HEK293 (cell line): ENCODE measurements at regions not wholly inside any gene's neighbourhood (a gene's known extent, or its start where the extent isn't known, plus 50 kb on each side); places are given as distances from the start of the nearest gene placed in this dataset.
A peak's percentile ranks its signal among the peaks of the same experiment; 100 is the strongest.

Experiments used
- BCL11A ChIP-seq: fragments of 450-650 bp; formaldehyde crosslinking; IDR thresholded peaks from 2 replicates; pipeline ENCODE4 v1.5.1; 2016; ENCODE audit warnings: low read depth, missing biosample characterization, missing genetic modification characterization
- BCL11B ChIP-seq: fragments of 450-650 bp; formaldehyde crosslinking; IDR thresholded peaks from 2 replicates; pipeline ENCODE4 v1.5.1; 2016; ENCODE audit warnings: low read depth, missing biosample characterization, missing genetic modification characterization
- GLI4 ChIP-seq: fragments of 450-650 bp; formaldehyde crosslinking; IDR thresholded peaks from 2 replicates; pipeline ENCODE4 v1.5.1; 2016; ENCODE audit warnings: missing biosample characterization, missing genetic modification characterization
- KLF10 ChIP-seq: fragments of 450-650 bp; IDR thresholded peaks from 2 replicates; pipeline ENCODE4 v1.5.1; 2018; ENCODE audit warnings: missing biosample characterization, mild to moderate bottlenecking, missing genetic modification characterization
- TRIM28 ChIP-seq: IDR thresholded peaks from 2 replicates; pipeline ENCODE4 v1.6.1; 2011; ENCODE audit warnings: low read length, control low read depth, borderline replicate concordance
- YY1 ChIP-seq: fragments of 450-650 bp; formaldehyde crosslinking; IDR thresholded peaks from 2 replicates; pipeline ENCODE4 v1.5.1; 2018; ENCODE audit warnings: missing biosample characterization, missing genetic modification characterization
- ZBTB21 ChIP-seq: fragments of 450-650 bp; formaldehyde crosslinking; IDR thresholded peaks from 2 replicates; pipeline ENCODE4 v1.5.1; 2017; ENCODE audit warnings: missing biosample characterization, missing genetic modification characterization
- ZFHX2 ChIP-seq: fragments of 450-650 bp; formaldehyde crosslinking; conservative IDR thresholded peaks from 2 replicates; pipeline ENCODE4 v1.5.1; 2016; ENCODE audit warnings: missing biosample characterization, missing genetic modification characterization
- ZNF121 ChIP-seq: fragments of 450-650 bp; formaldehyde crosslinking; IDR thresholded peaks from 2 replicates; pipeline ENCODE4 v1.5.1; 2016; ENCODE audit warnings: missing biosample characterization, missing genetic modification characterization
- ZNF341 ChIP-seq: fragments of 450-650 bp; formaldehyde crosslinking; IDR thresholded peaks from 2 replicates; pipeline ENCODE4; 2016; ENCODE audit warnings: low read depth, missing biosample characterization, missing genetic modification characterization
- ZNF350 ChIP-seq: fragments of 450-650 bp; formaldehyde crosslinking; IDR thresholded peaks from 2 replicates; pipeline ENCODE4 v1.5.0; 2017; ENCODE audit warnings: missing biosample characterization, mild to moderate bottlenecking, missing genetic modification characterization
- ZNF548 ChIP-seq: fragments of 450-650 bp; formaldehyde crosslinking; IDR thresholded peaks from 2 replicates; pipeline ENCODE4 v1.5.1; 2016; ENCODE audit warnings: missing biosample characterization, missing genetic modification characterization
- ZNF585B ChIP-seq: fragments of 450-650 bp; formaldehyde crosslinking; IDR thresholded peaks from 2 replicates; pipeline ENCODE4 v1.5.1; 2016; ENCODE audit warnings: missing biosample characterization, missing genetic modification characterization
- ZNF610 ChIP-seq: fragments of 450-650 bp; formaldehyde crosslinking; IDR thresholded peaks from 2 replicates; pipeline ENCODE4 v1.5.1; 2016; ENCODE audit warnings: missing biosample characterization, missing genetic modification characterization, borderline replicate concordance
- ZNF76 ChIP-seq: fragments of 450-650 bp; formaldehyde crosslinking; IDR thresholded peaks from 2 replicates; pipeline ENCODE4; 2016; ENCODE audit warnings: low read depth, missing biosample characterization, missing genetic modification characterization, borderline replicate concordance
- ZNF843 ChIP-seq: fragments of 450-650 bp; formaldehyde crosslinking; IDR thresholded peaks from 2 replicates; pipeline ENCODE4 v1.5.1; 2016; ENCODE audit warnings: missing biosample characterization, missing genetic modification characterization
- ZSCAN23 ChIP-seq: fragments of 450-650 bp; formaldehyde crosslinking; IDR thresholded peaks from 2 replicates; pipeline ENCODE4 v1.5.1; 2016; ENCODE audit warnings: missing biosample characterization, missing genetic modification characterization
- TF ChIP-seq, protein P1 (sequence below): fragments of 450-650 bp; formaldehyde crosslinking; IDR thresholded peaks from 2 replicates; pipeline ENCODE4 v1.5.1; 2016; ENCODE audit warnings: missing biosample characterization, missing genetic modification characterization, borderline replicate concordance
- TF ChIP-seq, protein P2 (sequence below): fragments of 450-650 bp; formaldehyde crosslinking; IDR thresholded peaks from 2 replicates; pipeline ENCODE4 v1.5.1; 2016; ENCODE audit warnings: missing biosample characterization, missing genetic modification characterization, borderline replicate concordance
- TF ChIP-seq, protein P3 (sequence below): fragments of 450-650 bp; formaldehyde crosslinking; IDR thresholded peaks from 2 replicates; pipeline ENCODE4 v1.5.1; 2016; ENCODE audit warnings: missing biosample characterization, missing genetic modification characterization
- TF ChIP-seq, protein P4 (sequence below): fragments of 450-650 bp; formaldehyde crosslinking; conservative IDR thresholded peaks from 2 replicates; pipeline ENCODE4 v1.5.1; 2016; ENCODE audit warnings: low read depth, missing biosample characterization, missing genetic modification characterization
- TF ChIP-seq, protein P5 (sequence below): fragments of 450-650 bp; formaldehyde crosslinking; IDR thresholded peaks from 2 replicates; pipeline ENCODE4 v1.5.1; 2016; ENCODE audit warnings: missing biosample characterization, missing genetic modification characterization
- TF ChIP-seq, protein P6 (sequence below): fragments of 450-650 bp; formaldehyde crosslinking; IDR thresholded peaks from 2 replicates; pipeline ENCODE4 v1.5.1; 2016; ENCODE audit warnings: missing biosample characterization, missing genetic modification characterization
- TF ChIP-seq, protein P7 (sequence below): fragments of 450-650 bp; formaldehyde crosslinking; IDR thresholded peaks from 2 replicates; pipeline ENCODE4 v1.5.1; 2016; ENCODE audit warnings: missing biosample characterization, missing genetic modification characterization

DNA sequence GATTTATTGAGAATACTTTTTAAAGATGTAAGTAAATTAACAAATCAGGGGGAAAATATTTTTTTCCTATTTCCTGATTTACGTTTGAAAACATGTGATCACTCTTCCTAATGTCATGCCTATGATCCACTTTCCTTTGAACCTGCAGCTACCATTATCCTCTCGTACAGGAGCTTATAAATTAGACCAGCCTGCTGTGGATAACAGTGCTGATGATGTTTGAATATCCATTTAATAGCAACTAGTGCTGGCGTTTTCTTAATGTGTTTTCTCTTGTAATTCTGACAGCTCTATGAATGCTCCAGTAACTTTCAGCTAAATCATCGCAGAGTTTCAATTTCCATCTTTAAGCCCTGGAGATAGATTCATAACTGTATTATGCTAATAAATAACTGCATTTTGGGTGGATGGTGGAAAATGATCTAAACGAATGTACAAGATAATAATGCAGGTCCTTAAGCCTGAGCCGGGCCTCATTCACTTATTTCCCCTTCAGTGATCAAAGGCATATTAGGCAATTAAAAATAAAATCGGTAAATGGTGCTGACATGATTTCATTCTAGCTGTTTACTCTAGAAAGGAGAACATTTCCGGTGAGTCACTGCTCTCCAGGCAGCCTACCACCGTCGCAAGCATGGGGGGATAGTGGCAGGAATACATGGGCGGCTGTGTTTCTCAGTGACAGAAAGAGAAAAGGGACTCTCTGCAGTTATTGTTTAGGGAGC is 58.5 kb upstream of the SLC24A5 start (continued):
- TF ChIP-seq, protein P1, sequence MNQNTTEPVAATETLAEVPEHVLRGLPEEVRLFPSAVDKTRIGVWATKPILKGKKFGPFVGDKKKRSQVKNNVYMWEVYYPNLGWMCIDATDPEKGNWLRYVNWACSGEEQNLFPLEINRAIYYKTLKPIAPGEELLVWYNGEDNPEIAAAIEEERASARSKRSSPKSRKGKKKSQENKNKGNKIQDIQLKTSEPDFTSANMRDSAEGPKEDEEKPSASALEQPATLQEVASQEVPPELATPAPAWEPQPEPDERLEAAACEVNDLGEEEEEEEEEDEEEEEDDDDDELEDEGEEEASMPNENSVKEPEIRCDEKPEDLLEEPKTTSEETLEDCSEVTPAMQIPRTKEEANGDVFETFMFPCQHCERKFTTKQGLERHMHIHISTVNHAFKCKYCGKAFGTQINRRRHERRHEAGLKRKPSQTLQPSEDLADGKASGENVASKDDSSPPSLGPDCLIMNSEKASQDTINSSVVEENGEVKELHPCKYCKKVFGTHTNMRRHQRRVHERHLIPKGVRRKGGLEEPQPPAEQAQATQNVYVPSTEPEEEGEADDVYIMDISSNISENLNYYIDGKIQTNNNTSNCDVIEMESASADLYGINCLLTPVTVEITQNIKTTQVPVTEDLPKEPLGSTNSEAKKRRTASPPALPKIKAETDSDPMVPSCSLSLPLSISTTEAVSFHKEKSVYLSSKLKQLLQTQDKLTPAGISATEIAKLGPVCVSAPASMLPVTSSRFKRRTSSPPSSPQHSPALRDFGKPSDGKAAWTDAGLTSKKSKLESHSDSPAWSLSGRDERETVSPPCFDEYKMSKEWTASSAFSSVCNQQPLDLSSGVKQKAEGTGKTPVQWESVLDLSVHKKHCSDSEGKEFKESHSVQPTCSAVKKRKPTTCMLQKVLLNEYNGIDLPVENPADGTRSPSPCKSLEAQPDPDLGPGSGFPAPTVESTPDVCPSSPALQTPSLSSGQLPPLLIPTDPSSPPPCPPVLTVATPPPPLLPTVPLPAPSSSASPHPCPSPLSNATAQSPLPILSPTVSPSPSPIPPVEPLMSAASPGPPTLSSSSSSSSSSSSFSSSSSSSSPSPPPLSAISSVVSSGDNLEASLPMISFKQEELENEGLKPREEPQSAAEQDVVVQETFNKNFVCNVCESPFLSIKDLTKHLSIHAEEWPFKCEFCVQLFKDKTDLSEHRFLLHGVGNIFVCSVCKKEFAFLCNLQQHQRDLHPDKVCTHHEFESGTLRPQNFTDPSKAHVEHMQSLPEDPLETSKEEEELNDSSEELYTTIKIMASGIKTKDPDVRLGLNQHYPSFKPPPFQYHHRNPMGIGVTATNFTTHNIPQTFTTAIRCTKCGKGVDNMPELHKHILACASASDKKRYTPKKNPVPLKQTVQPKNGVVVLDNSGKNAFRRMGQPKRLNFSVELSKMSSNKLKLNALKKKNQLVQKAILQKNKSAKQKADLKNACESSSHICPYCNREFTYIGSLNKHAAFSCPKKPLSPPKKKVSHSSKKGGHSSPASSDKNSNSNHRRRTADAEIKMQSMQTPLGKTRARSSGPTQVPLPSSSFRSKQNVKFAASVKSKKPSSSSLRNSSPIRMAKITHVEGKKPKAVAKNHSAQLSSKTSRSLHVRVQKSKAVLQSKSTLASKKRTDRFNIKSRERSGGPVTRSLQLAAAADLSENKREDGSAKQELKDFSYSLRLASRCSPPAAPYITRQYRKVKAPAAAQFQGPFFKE (tag by site-specific recombination), result no peak
- TF ChIP-seq ZNF585B (no peak), ZNF76 (0 out of 2 replicates have a peak, but pooled peaks have one; percentile 31), ZBTB21 (peak; percentile 47; the same call in 1 of the 2 replicates), BCL11B (no peak), ZSCAN23 (tag by site-specific recombination) (no peak), ZNF121 (no peak), ZNF610 (tag by site-specific recombination) (no peak), BCL11A (tag by site-specific recombination) (no peak), ZNF548 (no peak), TRIM28 (no peak), ZFHX2 (tag by site-specific recombination) (no peak), ZNF350 (no peak), ZNF341 (tag by site-specific recombination) (no peak), YY1 (tag by site-specific recombination) (no peak), ZNF843 (peak; percentile 60; the same call in 1 of the 2 replicates), GLI4 (tag by site-specific recombination) (no peak), KLF10 (tag by site-specific recombination) (no peak)
- TF ChIP-seq, protein P2, sequence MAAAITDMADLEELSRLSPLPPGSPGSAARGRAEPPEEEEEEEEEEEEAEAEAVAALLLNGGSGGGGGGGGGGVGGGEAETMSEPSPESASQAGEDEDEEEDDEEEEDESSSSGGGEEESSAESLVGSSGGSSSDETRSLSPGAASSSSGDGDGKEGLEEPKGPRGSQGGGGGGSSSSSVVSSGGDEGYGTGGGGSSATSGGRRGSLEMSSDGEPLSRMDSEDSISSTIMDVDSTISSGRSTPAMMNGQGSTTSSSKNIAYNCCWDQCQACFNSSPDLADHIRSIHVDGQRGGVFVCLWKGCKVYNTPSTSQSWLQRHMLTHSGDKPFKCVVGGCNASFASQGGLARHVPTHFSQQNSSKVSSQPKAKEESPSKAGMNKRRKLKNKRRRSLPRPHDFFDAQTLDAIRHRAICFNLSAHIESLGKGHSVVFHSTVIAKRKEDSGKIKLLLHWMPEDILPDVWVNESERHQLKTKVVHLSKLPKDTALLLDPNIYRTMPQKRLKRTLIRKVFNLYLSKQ (tag by site-specific recombination), result no peak
- TF ChIP-seq, protein P3, sequence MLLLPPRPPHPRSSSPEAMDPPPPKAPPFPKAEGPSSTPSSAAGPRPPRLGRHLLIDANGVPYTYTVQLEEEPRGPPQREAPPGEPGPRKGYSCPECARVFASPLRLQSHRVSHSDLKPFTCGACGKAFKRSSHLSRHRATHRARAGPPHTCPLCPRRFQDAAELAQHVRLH (tag by site-specific recombination), result no peak
- TF ChIP-seq, protein P4, sequence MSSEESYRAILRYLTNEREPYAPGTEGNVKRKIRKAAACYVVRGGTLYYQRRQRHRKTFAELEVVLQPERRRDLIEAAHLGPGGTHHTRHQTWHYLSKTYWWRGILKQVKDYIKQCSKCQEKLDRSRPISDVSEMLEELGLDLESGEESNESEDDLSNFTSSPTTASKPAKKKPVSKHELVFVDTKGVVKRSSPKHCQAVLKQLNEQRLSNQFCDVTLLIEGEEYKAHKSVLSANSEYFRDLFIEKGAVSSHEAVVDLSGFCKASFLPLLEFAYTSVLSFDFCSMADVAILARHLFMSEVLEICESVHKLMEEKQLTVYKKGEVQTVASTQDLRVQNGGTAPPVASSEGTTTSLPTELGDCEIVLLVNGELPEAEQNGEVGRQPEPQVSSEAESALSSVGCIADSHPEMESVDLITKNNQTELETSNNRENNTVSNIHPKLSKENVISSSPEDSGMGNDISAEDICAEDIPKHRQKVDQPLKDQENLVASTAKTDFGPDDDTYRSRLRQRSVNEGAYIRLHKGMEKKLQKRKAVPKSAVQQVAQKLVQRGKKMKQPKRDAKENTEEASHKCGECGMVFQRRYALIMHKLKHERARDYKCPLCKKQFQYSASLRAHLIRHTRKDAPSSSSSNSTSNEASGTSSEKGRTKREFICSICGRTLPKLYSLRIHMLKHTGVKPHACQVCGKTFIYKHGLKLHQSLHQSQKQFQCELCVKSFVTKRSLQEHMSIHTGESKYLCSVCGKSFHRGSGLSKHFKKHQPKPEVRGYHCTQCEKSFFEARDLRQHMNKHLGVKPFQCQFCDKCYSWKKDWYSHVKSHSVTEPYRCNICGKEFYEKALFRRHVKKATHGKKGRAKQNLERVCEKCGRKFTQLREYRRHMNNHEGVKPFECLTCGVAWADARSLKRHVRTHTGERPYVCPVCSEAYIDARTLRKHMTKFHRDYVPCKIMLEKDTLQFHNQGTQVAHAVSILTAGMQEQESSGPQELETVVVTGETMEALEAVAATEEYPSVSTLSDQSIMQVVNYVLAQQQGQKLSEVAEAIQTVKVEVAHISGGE (tag by site-specific recombination), result no peak
- TF ChIP-seq, protein P5, sequence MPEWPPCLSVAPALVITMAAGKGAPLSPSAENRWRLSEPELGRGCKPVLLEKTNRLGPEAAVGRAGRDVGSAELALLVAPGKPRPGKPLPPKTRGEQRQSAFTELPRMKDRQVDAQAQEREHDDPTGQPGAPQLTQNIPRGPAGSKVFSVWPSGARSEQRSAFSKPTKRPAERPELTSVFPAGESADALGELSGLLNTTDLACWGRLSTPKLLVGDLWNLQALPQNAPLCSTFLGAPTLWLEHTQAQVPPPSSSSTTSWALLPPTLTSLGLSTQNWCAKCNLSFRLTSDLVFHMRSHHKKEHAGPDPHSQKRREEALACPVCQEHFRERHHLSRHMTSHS (tag by site-specific recombination), result no peak
- TF ChIP-seq, protein P6, sequence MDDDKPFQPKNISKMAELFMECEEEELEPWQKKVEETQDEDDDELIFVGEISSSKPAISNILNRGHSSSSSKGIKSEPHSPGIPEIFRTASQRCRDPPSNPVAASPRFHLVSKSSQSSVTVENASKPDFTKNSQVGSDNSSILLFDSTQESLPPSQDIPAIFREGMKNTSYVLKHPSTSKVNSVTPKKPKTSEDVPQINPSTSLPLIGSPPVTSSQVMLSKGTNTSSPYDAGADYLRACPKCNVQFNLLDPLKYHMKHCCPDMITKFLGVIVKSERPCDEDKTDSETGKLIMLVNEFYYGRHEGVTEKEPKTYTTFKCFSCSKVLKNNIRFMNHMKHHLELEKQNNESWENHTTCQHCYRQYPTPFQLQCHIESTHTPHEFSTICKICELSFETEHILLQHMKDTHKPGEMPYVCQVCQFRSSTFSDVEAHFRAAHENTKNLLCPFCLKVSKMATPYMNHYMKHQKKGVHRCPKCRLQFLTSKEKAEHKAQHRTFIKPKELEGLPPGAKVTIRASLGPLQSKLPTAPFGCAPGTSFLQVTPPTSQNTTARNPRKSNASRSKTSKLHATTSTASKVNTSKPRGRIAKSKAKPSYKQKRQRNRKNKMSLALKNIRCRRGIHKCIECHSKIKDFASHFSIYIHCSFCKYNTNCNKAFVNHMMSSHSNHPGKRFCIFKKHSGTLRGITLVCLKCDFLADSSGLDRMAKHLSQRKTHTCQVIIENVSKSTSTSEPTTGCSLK (tag by site-specific recombination), result no peak
- TF ChIP-seq, protein P7, sequence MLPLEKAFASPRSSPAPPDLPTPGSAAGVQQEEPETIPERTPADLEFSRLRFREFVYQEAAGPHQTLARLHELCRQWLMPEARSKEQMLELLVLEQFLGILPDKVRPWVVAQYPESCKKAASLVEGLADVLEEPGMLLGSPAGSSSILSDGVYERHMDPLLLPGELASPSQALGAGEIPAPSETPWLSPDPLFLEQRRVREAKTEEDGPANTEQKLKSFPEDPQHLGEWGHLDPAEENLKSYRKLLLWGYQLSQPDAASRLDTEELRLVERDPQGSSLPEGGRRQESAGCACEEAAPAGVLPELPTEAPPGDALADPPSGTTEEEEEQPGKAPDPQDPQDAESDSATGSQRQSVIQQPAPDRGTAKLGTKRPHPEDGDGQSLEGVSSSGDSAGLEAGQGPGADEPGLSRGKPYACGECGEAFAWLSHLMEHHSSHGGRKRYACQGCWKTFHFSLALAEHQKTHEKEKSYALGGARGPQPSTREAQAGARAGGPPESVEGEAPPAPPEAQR (tag by site-specific recombination), result no peak
